ENCODE measurements at regions not wholly inside any gene's neighbourhood (a gene's known extent, or its start where the extent isn't known, plus 50 kb on each side); places are given as distances from the start of the nearest gene placed in this dataset.

GRCh38 chr6:56789879-56790278 lies 147.2 kb upstream of the DST start:
- TF ChIP-seq CTCF (IDR thresholded peaks at IDR 0.05) (no peak), POLR2A (IDR thresholded peaks at IDR 0.05; ENCODE audit: low read depth) (no peak)
